Limb (tissue), 2 donors: ENCODE measurements at regions not wholly inside any gene's neighbourhood (a gene's known extent, or its start where the extent isn't known, plus 50 kb on each side); places are given as distances from the start of the nearest gene placed in this dataset.

ENCODE experiments used
- DNase-seq, 2 donors: peaks; one replicate each; pipeline ENCODE4 v3.0.0-alpha.2; 2016; ENCODE audit errors: extremely low spot score in 2 of 2

DNA sequence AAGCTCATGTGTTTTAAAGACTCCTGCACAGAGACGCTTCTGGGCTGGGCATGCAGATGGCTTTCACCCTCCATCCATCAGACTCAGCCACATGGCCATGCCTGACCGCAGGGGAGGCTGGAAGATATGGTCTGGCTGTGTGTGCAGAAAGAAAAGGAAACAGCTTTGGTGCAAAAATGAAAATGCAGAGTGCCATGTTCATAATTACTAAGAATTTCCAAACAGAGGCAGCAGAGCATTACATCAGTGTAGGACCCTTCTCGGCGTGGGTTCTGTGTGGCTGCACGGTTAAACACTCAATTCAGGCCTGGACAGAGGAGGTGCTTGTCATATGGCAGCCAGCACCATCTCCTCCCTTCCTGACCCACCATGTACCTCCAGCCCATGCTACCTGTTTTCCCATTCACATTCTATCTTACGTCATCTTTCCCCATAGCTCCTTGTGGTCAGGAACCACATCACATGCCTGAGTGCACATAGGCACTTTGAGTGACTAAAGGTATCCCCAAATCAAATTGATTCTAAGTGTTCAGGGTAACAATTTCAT, 200.3 kb upstream of the ID2 start:
- DNase-seq = no peak

DNA sequence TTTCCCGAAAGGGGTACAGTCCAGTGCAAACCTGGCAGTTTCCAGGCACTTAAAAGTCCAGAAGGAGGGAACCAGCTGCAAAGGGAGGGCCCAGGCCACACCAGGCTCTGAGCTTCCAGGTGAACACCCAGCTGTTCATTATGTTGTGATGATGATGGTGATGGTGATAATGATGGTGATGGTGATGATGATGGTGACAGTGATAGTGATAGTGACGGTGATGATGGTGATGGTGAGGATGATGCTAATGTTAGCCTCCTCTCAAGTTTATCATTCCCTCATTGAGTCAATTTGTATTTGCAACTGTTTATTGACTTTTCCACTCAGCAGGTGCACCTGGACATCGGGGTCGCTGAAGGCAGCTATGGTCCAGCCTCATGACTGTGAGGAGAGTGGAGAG, 199.4 kb upstream of the ID2 start:
- no peak for DNase-seq

DNA sequence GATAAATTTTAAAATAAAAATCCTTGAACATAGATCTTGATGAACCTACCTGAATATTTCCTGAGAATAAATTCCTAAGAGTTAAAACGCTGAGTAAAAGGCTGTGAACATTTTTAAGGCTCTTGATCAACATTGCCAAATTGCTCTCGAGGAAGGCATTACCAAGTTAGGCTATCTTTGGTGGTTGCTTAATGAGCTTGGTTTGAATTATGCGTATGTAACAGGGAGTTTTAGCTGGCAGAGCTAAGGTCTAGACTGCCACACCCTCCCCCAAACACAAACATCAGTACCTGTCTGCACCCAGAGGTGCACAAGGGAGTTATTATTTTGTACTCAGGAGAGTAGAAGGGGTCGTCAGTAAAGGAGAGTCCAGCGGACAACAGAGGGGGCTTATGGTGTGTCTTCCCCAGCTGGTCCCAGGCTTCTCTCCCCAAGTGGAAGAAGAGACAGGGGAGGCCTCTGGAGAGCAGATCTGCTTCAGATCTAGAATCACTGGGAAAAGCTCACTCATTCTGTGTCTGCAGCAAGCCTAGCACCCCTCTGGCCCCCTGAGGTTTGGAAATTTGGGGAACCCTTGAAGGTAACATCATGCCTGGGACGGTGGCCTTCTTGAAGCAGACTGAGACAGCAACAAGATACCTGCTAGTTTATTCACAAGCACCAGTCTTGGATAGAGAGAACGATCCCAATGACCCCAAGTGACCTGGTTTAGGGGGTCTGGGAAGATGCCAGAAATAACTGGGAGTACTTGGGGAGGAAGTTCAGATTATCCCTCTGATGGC, 197.2 kb upstream of the ID2 start:
- no peak for DNase-seq

DNA sequence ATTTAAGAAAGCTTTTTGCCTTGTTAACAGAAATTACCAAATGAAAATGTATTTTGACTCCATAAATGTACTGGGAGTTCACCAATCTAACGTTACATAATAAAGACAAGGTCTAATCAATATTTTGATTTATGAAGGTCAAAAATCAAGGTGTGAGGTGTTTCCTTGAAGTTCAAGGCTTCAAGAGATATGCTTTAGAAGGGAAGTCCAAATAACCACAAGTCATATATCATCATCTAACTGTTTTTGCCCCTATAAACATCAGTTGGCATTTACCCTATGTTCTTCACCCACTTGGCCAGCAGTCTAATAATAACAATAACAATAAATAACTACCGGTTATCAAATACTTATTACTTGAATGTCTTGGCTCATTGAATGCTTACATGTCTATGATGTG, 196.1 kb upstream of the ID2 start:
- DNase-seq = no peak

DNA sequence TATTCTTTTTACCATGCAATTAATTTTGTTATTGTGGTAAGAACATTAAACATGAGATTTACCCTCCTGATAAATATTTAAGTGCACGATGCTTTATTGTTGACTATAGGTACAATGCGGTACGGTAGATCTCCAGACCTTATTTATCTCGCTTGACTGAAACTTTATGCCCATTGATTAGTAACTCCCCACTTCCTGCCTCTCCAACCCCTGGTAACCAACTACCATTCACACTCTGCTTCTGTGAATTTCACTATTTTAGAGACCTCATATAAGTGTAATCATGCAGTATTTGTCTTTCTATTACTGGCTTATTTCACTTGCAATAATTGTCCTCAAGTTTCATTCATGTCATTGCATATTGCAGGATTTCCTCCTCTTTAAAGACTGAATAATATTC, 195.7 kb upstream of the ID2 start:
- no peak for DNase-seq

DNA sequence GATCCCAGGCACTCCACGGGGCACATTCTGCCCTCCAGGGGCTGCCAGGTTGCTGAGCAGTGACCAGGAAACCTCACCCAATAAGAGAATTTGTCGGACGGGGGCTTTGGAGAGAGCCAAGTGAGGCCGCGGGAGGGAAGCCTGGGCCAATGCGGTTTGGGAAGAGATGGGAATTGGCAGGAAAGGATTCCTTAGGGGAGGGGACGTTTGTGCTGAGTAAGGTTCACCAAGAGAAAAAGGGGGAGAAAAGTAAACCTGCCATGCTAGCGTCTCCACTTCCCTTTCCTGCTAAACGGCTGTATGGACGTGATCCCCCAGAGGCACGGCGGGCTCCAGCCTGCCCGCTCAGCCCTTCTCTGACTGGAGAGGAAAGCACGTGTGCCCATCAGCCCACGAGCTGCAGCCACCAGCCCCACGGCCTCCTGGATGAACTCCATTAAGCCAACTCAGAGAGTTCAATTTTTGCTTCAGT, 194.4 kb upstream of the ID2 start:
- DNase-seq = no peak

DNA sequence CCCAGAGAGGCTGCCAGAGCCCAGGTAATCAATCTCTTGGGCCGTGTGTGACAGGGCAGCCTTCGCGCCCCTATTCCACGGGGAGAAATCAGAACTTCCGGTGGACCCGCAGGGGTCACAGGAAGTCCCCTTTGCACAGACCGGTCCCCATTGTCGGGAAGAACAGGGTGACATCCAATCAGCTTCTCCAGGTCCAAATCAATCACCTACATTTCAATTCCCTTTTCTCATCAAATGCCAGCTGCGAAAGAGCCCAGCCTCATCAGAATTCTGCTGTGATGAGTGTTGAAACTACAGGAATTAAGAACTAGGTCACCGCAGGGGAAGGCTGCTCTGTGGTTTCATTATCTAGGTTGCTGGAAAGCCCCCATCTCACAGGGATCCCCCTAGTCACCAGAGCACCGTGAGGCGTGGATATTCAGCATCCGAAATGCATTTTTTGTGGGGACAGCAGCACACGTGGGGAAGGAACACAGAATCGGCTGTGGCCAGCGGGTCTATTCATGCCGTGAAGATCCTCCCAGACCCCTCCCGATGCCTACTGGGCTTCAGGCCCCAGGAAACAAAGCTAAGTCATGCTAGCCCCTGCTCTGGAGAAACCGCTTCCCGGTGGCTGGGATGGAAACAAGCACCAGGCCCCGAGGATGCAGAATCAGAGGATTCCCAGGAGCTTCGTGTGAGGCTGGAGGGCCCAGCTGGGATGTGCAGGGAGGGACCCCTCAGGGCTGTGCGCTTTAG, 193.7 kb upstream of the ID2 start:
- DNase-seq = no peak

DNA sequence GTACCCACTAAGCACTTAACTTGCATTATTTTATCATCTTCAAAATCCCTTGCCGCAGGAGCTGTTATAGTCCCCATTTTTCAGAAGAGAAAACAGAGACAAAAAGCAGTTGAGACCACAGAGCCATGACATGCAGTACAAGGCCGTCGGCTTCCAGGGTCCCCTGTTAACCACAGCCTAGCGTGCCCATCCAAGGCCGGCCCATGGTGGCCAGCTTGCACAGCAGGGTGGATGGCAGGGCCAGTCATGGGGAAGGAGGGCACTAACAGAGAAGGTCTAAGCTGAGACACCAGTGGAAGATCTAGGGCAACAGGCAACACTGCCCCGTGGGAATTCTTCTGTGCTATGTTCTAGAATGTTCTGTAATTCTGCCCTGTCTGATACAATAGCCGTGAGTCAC, 192.6 kb upstream of the ID2 start:
- no peak for DNase-seq

DNA sequence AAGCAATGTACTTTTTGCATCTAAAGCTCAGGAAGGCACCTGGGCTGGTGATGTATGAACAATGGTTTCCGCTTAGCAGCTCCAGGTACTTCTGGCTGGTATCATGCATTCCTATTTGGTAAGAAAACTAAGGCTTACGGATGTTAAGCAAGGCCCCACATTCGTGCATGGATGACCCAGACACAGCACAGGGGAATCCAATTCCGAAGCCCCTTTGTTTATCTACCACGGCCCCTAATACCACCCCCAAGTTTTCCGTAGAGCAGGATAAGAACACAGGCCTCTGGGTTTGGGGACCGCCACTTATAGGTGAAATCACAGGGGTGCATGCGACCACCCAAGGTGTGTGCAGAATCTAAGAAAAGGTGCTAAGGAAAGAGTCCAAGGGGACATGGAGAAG, 192.1 kb upstream of the ID2 start:
- no peak for DNase-seq

DNA sequence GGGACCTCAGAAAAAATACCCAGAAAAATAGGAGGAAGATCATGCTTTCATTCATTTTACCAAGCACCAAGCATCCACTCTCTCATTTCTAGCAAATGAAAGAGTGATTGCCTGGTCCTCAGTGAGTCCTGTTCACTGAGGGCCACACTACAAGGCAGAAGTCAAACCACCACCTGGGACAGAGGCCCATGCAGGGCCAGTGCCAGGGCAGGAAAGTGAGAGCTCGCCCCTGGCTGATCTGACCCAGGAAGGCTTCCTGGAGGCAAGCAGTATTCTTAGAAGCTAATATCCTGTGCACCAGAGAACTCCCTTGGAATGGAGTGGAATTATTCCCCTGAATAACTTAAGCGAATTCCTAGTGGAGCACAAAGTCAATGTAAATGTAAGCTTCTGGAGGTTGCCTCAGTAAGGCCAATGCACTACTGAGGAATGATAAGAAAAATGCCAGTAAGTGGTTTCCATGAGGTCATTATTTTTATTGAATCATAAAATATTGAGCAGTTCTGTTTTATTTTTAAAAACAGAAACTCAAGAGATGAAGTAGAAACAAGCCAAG, 191.6 kb upstream of the ID2 start:
- DNase-seq = no peak

DNA sequence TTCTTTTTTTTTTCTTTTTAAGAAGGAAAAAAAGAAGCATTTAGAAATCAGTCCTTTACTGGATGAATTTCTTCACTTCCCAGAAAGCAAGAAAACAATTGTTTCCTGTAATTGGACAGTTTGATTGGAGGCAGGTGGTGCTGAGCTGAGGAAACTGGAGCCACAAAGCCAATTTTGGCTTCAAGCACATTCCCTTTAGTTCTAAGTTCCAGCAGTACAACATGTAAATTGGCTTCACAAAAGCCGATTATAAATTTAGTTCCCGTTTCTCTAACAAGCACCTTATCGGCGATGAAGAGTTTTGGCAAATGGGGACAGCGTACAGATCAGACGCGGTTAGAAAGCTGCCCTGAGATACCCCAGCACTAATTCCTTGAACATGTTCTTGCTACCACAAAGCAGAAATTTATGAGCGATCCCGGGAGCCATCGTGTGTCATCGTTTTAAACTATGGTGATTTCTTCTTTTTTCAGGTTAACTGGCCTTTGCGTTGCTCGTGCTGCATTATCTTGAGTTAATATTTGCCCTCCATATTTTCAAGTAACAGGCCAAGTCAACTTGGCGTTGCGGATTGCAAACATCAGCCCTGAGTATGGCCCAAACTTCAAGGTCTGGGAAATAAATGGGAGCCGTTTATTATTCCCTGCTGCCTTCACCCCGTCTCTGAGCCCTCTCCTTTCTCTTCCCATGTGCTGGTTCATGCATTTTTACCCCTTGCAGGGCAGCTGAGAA, 190.4 kb upstream of the ID2 start:
- no peak for DNase-seq

DNA sequence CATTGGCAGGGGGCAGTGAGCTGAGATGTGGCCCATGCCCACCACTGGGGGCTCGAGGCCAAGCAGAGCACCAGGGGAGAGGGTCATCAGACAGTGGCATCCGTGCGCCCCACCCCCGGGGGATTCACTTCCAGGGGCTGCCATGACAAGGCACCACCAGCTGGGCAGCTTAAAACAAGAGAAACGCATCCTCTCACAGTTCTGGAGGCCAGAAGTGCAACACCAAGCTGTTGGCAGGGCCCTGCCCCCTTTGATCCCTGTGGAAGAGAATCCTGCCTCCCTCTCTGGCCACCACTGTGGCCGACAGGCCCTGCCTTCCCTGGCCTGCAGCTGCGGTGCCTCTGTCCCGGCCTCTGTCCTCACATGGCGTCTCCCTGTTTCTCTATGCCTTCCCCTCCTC, 187.7 kb upstream of the ID2 start:
- DNase-seq = no peak

DNA sequence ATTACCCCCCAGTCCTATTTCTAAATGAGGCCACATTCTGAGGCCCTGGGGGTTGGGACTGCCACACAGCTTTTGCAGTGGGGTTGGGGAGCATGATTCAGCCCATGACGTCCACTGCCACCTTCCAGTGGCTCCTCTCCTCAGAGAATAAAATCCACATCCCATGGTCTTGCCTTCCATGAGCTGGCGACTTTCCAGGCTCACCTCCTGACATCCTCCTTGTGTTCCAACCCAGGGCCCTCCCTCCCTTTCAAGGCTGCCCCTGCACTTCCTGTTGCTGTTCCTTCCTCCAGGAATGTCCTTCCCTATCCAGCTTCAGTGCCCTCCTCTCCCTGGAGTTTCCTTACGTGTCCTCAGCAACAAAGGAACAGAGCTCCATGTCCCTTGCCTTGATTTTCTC, 187.3 kb upstream of the ID2 start:
- no peak for DNase-seq

DNA sequence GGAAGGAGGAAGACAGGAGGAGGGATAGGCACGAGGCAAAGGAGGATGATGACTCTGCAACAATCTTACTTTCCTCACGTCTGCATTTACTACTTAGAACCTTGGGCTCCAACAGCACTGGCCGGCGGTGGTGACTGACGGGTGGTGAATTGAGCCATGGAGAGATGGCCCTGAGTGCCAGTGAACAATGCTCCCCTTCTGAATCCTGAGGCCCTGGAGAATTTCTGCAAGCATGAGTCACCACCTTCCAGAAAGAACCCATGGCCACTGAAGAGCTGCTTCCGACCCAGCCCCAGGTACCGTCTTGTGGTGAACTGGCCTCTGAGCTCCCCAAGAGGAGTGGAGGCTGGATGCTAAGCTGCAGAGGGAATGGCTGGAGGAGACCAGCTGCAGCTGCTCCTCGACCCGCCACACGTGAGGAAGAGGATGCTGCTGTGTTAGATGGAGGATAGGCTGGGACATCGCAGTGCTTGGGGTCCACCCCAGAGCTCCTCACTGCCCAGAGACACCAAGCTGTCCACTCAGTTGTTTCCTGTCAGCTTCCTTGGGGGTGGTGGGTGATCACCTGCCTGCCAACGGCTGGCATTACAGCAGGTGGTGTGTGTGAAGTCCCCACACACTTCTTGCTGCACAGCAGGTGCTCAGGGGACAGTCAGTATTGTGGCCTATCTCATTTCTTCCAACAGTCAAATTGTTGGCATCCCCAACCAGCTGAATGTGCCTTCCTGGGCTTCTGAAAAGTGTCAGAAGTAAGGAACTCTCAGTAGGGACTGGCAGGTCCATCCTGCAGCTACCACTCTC, 186.5 kb upstream of the ID2 start:
- no peak for DNase-seq

DNA sequence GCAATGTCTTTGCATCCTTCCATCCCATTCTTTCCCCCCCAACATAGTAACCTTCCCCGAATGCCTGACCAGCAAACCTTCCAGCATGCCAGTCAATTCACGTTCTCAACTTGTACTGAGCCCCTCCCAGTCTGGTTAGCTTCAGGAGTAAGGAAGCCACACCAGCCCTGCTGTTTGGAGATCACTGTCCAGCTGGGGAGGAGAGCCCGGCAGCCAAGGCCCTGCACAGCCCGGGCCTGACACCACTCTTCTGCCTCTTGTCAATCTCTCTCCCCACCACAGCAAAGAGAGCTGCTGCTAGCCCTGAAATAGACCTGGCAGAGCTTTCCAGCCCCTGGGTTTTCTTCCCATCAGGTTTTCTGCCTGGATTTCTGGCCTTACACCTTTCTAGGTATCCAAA, 185.8 kb upstream of the ID2 start:
- no peak for DNase-seq

DNA sequence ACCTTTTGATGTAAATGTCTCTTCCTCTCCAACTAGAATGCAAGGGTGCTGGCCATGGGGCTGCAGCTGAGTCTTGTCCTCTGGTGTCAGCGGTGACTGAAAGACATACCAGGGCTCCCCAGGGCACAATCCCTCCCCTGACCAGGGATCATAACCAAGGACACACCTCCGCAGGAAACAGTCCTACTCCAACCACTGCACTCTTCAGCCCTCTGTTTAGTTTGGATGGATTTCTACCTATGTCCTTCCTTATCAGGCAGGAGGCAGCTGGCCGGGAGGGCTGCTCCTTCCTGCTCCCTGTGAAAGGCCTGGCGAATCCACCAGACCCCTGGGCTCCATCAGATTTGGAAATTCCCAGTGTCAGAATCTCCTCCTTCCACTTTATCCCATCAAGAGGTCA, 185.2 kb upstream of the ID2 start:
- no peak for DNase-seq

DNA sequence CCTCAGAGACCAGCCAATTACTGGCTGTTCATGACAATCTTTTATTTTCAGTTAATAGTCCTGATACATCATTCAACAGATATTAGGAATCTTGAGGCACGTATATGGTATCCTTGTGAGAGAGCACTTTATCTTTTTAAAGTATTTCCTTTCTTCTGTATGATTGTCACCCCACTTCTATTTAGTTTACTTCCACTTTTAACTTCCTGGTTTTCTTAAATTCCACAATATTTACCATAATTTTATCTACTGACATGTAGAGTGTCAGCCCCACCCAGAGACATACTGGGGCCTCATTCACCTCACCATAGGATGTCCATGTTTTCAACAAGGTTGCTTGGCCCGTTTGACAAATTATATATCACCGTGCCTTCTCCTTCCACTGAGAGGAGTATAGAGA, 182.9 kb upstream of the ID2 start:
- no peak for DNase-seq

DNA sequence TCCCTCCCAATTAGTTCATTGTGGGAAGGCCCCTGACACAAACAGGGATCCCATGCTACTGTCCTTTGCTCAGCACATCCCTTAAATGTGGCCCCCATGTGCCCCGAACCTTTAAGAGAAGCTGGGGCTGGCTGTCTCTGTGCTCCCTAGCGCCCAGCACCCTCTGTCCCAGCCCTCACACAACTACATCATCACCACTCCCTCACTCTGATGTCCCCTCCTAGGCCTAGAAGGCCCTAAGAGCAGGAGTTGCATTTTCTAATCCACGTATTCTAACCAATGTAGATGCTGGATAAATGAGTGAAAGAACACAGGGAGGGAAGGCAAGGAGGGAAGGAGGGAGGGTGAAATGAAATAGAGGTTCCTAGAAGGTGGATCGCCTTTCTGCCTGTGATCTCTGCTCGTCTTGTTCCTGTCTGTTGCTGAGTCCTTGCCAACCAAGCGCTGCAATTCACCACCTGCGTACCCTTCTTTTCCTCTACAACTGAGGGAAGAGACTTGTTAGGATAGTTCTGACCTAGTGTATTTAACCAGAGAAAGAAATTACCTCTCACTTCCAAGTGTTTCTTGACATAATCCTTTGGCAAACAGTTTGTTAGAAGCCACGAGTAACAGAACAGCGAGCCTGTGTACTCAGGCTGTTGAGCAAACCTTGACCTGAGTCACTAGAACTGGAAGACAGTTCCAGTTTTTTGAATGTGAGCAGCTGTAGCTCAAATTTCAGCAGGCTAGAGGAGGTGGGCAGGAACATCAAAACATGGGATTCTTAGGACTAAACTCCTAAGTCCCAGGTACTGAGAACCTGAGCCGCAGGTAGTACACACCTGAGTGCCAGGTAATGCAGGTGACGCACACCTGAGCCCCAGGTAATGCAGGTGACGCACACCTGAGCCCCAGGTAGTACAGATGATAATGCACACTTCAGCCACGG, 181.5 kb upstream of the ID2 start:
- DNase-seq = no peak

DNA sequence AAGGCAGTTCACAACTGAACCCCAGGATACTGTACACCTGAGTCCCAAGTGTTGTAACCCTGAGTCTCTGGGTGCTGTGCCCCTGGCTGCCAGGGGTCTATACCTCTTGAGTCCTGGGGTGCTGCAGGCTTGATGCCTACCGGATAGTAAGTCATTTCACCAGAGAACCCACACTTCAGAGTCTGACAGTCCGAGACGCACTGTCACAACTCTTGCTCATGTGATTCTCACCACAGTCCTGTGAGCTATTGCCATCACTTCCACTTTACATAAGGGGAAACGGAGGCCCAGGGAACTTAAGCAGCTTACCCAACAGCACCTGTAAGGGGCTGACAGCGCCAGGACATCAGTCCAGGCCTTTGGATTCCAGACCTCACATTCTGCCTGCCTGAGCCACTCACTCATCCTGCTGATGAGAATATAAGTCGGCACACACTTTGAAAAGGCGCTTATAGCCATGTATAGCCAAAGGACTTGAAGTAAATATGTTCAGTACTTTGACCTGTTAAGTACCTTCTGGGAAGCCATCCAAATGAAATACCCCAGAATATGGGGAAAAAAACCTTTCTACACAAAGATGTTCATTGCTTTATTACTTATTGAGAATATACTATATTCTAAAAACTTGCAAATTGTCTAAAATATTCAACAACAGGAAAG, 180.7 kb upstream of the ID2 start:
- DNase-seq = no peak
